ENCODE measurements at regions not wholly inside any gene's neighbourhood (a gene's known extent, or its start where the extent isn't known, plus 50 kb on each side); places are given as distances from the start of the nearest gene placed in this dataset.
"Not testable (repeated sequence)": the region's sequence is repeated elsewhere in the genome, so short reads cannot be mapped to it uniquely, and the experiment has no call there.

DNA sequence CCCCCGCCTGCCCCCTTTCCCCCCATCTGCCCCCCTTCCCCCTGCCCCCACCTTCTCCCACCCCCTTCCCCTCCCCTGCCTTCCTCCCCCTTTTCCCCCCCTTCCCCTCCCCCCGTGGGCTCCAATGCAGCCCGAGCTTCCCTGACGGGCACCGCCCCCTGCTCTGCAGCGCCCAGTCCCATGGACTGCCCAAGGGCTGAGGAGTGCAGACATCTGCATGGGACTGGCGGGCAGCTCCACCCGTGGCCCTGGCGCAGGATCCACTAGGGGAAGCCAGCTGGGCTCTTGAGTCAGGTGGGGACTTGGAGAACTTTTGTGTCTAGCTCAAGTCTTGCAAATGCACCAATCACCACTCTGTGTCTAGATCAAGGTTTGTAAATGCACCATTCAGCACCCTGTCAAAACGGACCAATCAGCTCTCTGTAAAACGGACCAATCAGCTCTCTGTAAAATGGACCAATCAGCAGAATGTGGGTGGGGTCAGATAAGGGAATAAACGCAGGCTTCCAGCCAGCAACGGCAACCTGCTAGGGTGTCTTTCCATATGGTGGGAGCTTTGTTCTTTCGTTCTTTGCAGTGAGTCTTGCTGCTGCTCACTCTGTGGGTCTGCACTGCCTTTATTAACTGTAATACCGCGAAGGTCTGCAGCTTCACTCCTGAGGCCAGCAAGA is 300.5 kb upstream of the PABPC4L start:
- DNase-seq (ENCODE audit: low read depth, low spot score) = no peak
- H3K4me3 ChIP-seq (ENCODE audit: low read length) = no peak overlapping the region

DNA sequence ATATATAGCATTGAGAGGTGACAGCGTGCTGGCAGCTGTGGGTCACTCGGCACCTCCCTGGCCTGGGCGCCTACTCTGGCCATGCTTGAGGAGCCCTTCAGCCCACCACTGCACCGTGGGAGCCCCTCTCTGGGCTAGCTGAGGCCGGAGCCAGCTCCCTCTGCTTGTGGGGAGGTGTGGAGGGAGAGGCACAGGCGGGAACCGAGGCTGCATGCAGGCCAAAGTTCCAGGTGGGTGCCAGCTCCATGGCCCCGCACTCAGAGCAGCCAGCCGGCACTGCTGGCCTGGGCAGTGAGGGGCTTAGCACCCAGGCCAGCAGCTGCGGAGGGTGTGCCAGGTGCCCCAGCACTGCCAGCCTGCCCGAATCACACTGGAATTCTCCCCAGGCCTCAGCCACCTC is 299.9 kb upstream of the PABPC4L start:
- not testable (repeated sequence) for H3K4me3 ChIP-seq (ENCODE audit: low read length)

DNA sequence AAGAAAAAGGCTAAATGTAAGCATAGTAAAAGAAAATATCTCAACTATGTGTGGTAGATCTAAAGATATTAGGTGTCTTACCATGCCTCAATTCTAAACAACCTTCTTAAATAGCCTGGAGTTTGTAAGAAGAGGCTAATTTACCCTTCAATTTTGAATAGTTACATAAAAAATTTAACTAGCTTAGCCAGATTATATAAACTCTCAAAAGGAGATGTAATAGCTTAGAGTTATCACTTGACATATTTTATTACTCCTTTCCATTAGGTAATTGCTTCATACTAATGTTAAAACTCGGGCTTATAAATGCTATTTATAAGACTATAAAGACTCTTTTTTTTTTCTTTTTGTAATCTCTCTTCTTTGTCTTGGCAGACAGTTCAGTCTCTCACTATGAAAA is 297.5 kb upstream of the PABPC4L start:
- DNase-seq (ENCODE audit: low read depth, low spot score) = no peak
- H3K4me3 ChIP-seq (ENCODE audit: low read length) = no peak overlapping the region

More for the DNA sequence above, 299.9 kb upstream of the PABPC4L start:
- not testable (repeated sequence) for DNase-seq (ENCODE audit: low read depth, low spot score)

DNA sequence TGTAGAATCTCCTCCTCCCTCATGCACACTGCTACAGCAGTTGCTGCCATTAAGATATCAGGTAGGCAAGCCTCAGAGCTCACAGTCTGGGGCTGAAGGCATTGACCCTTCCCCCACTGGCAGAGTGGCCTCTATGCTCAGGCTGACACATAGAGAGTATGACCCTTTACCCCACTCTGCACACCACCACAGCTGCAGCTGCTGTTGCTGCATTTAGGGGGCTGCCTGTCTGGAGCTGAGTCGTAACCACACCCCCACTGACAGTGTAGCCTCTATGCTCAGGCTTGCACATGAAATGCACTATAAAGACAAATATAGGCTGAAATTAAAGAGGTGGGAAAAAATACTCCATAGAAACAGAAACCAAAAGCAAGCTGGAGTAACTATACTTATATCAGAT is 289.3 kb upstream of the PABPC4L start:
- H3K4me3 ChIP-seq (ENCODE audit: low read length) = no peak overlapping the region
- no peak for DNase-seq (ENCODE audit: low read depth, low spot score)

DNA sequence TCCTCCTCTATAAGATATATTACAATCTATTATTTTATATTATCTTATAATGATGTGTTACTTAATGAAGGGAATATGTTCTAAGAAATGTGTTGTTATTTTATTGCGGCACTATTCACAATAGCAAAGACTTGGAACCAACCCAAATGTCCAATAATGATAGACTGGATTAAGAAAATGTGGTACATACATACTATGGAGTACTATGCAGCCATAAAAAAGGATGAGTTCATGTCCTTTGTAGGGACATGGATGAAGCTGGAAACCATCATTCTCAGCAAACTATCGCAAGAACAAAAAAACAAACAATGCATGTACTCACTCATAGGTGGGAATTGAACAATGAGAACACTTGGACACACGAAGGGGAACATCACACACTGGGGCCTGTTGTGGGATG is 281.9 kb upstream of the PABPC4L start:
- DNase-seq (ENCODE audit: low read depth, low spot score); H3K4me3 ChIP-seq (ENCODE audit: low read length): not testable (repeated sequence)

DNA sequence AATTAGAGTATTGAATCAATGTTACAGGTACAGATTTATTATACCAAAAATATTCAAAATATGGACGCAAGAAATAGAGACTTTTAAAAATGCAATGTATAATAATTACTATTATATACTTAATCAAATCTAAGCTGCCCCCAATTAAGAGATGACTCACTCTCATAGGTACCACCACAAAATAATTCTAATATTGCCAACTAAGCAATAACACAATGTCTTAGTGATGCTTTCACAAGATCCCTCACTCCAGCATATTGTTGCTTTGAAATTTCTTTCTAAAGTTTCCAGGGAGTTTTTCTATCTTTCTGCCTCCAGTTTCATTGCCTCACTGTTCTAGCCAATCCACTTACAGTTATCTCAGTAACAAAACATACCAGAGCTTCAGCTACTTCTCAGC is 270.0 kb upstream of the PABPC4L start:
- no peak overlapping the region for H3K4me3 ChIP-seq (ENCODE audit: low read length)
- no peak for DNase-seq (ENCODE audit: low read depth, low spot score)

DNA sequence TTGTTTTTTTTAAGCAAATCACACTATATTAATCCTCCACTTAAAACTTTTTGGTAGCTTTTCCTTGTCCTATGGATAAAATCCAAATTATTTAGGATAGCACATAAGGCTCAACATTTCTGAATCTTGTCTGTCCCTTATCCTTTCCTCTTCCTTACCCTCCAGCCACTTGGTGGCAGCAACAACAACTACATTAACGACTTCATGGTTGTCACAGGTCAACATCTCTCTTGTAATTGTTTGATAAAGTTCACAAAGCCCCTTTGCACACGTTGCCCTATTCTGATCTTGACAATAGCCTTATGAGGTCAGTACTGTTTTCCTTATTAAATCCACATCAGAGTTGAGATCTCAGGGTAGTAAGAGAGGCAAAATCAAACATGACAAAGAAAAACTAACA is 269.0 kb upstream of the PABPC4L start:
- DNase-seq (ENCODE audit: low read depth, low spot score) = no peak
- H3K4me3 ChIP-seq (ENCODE audit: low read length) = no peak overlapping the region

DNA sequence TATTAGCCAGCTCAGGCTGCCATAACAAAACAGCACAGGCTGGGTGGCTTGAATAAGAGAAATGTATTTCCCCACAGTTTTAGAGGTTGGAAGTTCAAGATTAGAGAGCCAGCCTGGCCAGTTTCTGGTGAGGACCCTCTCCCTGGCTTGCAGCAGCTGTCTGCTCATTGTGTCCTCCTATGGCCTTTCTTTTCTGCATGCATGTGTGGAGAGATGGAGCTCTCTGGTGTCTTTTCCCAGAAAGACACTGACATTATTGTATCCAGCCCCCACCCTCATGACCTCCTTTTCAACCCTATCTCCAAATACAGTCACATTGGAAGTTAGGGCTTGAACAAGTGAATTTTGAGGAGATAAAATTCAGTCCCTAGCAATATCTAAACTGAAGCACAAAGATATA is 263.8 kb upstream of the PABPC4L start:
- no peak overlapping the region for H3K4me3 ChIP-seq (ENCODE audit: low read length)
- no peak for DNase-seq (ENCODE audit: low read depth, low spot score)

DNA sequence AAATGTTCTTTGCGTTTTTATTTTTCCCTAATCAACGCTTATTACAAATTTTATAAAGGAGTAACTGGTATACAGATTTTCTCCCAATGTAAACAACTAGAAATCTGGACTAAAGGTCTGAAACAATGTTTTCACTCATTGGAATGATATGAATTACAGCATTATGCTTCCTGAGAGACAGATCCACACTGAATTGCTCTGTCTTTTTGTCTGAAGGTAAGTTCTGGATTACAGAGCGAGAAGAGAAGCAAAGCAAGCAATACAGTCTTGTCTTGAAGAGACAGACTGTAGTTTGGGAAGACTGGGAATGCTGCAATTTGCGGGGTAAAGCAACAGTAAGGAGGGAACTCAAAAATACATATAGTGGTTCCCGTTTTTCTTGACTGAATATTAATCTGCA is 262.2 kb upstream of the PABPC4L start:
- no peak overlapping the region for H3K4me3 ChIP-seq (ENCODE audit: low read length)
- no peak for DNase-seq (ENCODE audit: low read depth, low spot score)

DNA sequence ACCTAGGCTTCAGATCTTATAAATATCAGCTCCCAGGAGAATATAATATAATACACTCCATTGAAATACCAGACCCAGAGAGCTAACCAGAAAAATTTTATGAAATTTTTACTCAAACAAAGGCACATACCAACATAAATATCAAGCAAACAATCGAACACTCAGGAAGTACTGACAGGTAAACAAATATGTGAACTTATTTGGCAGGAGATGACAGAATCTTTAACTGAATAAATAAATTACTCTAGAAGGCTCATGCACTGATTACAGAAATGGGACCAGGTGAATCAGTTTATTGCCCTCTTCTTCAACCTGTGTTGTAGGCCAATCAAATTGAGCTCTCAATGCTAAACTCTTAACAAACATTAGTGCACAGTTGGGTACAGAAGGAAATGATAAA is 225.2 kb upstream of the PABPC4L start:
- no peak for DNase-seq (ENCODE audit: low read depth, low spot score)
- H3K4me3 ChIP-seq (ENCODE audit: low read length) = no peak overlapping the region

DNA sequence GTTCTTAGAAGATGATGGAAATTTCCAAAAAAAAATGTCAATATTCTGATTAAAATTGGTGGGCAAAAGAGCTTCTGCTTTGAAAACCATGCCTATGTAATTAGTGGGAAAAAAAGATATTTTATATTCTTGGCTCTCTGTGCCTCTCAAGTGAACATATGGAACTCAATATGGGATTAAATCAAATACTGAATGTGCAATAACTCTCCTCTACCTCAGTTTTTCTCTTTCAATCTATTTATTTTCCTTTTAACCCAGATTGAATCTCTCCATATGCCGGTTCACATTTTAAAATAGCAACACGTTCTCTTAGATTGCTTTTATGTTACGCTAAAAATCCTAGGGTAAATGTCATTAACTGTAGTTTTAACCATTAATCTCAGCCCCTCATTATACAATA is 224.2 kb upstream of the PABPC4L start:
- no peak for DNase-seq (ENCODE audit: low read depth, low spot score)
- H3K4me3 ChIP-seq (ENCODE audit: low read length) = no peak overlapping the region

DNA sequence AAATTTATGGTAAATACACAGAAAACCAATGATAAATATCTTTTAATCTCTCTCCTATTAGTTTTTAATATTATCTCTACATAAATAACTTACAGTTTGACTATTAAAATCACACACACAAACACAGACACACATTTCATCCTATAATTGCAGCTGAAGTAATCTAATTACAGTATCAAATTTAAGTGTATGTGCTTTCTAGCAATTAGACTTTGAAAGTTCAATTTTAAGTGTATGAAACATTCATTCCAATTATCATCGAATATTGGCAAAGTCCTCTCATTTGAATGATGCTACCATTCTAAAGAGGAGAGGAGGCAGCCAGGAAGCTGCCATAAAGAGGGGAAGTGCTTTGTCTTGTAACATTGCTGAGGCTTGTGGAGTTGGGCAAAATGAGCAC is 221.2 kb upstream of the PABPC4L start:
- H3K4me3 ChIP-seq (ENCODE audit: low read length) = no peak overlapping the region
- DNase-seq (ENCODE audit: low read depth, low spot score) = no peak

DNA sequence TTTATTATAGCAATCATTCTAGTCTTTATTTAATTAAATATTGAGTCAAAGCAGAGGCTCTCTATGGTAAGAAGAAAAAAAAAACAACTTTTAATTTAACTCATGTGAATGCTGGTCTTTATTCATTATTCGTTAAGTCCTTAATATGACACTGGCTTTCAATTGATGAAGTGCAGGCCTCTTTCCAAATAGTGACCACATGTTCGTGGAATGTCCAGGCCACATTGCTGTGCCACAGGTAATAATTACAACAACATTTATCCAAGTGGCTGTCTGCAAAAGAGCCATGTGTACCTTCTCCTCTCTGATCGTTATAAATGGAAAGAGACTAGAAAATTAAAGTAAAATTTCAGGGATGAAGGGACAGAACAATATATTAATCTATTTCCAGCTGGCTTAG is 220.1 kb upstream of the PABPC4L start:
- no peak for DNase-seq (ENCODE audit: low read depth, low spot score)
- H3K4me3 ChIP-seq (ENCODE audit: low read length) = no peak overlapping the region

DNA sequence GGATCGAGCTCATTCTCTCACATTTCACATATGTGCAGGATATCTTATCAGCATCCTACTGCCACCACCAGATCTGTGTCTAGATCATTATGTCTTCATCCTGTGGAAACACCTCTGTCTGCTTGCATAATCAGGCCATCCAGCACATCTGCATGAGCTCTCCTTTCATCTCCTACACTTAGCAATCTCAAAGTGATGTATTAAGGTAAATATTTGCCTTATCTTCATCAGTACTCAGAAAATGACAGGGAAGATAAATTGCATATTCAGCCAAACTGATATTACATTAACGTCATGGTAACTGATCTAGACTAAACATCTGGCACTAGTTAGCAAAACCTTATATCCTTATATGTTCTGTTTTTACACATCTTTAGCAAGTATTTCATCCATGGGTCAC is 207.3 kb upstream of the PABPC4L start:
- DNase-seq (ENCODE audit: low read depth, low spot score) = no peak
- H3K4me3 ChIP-seq (ENCODE audit: low read length) = no peak overlapping the region

DNA sequence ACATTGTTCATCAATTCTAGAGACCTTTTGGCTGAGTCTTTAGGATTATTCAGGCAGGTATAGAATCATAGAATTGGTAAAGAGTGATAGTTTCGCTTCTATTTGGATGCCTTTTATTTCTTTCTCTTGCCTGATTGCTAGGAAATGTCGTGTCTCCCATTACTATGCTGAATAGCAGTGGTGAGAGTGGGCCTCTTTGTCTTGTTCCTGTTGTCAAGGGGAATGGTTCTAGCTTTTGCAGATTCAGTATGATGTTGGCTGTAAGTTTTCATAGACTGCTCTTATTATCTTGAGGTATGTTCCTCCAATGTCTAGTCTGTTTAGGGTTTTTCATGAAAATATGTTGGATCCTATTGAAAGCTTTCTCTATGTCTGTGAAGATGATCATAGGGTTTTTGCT is 200.2 kb upstream of the PABPC4L start:
- DNase-seq (ENCODE audit: low read depth, low spot score) = no peak
- H3K4me3 ChIP-seq (ENCODE audit: low read length) = no peak overlapping the region

DNA sequence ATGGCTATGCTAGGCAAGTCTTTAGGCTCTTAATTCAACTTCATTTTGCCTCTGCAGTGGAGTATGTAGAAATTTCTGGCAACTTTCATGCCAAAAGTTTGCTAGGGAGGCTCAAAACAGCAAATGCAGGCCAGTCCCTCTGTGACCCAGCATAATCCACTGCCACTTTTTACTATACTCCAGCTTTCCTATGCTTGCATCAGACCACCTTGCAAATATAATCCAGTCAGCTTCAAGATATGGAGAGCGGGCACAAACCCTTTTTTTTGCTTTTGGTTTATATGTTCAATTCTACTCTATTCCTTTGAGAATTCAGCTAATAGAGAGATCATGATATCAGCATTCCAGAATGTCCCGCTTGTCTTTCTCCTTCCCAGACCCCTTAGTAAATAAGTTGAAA is 192.0 kb upstream of the PABPC4L start:
- no peak overlapping the region for H3K4me3 ChIP-seq (ENCODE audit: low read length)
- no peak for DNase-seq (ENCODE audit: low read depth, low spot score)

DNA sequence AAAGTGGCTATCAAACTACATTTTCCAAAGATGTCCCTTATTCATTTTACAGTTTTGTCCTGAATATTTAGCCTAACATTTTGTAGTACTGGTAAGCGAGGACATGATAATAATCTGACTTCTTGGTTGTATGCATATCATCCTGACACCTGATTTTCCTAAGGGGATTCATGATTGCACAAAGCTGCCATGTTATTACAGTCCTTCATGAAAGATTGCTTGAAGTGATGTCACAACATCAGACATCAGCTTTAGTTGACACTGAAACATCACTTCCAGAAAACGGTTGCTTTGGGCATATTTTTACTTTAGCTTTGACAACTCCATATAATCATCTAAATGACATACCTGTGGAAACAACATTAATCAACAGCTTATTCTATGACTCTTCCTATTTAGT is 188.7 kb upstream of the PABPC4L start:
- DNase-seq (ENCODE audit: low read depth, low spot score) = no peak
- no peak overlapping the region for H3K4me3 ChIP-seq (ENCODE audit: low read length)

DNA sequence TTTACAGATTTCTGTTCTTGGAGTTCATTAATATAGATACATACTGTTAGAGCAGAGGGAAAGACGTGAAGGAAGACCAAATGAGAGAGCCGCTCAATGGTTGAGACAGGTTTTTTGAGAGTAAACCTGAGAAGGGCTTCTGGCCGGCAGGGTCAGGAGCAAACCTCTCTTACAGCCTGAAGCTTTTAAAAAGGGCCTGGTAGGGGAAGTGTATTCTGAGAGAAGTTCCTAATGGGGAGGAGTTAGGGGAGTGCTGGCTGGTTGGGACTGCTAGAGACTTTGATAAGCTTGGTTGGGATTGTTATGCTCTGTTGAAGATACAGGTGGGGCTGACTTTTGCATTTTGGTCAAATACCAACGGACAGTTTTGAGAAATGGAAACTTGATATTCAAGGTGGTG is 186.8 kb upstream of the PABPC4L start:
- H3K4me3 ChIP-seq (ENCODE audit: low read length) = no peak overlapping the region
- no peak for DNase-seq (ENCODE audit: low read depth, low spot score)

DNA sequence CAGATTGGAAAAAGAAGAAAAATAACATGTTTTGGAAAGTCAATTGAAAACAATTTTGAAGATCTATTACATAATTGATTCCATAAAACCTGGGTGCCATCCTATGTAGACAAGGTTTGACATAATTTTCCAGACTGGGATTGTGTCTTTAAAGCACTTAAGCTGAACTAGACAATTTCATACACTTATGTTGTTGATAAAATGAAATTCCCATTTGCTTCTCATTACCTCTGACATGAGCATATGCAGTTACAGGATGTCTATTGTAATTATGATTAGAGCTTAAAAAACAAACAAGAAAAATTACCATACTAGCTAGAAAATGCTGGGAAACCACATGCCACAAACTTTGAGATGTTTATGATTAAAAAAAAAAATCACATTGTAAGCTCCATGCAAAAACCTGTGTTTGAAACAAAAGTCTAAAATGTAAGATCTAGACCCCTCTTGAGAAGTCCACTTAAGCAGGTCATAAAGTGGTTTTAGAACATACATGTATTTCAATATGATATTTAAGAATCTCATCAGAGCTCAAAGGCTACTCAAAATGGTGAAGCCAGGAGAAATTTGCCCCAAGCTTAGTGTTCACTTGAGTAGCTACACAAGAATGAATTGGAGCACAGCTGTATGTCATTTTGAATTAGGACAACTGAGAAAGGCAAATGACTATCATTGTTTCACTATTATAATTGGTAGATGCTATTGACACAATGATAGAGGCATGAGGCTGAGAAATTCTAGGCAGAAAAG is 181.1 kb upstream of the PABPC4L start:
- H3K4me3 ChIP-seq (ENCODE audit: low read length) = no peak overlapping the region
- DNase-seq (ENCODE audit: low read depth, low spot score) = no peak

DNA sequence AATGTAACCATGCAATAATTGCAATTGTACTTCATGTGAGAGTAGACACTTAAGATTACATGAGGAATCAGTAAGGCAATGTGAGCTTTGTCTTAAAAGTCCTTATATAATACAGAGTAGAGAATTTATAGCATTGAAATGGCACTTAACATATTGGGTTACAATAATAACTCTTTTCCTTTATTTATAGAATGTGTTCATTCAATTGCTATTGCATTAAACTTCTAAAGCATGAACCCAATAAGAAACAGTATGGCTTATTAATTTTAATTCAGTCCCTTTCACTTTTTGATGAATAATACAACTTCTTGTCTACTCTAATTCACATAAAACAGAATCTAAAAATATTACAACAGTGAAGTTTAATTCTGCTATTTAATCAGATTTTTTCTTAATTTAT is 174.2 kb upstream of the PABPC4L start:
- no peak overlapping the region for H3K4me3 ChIP-seq (ENCODE audit: low read length)
- DNase-seq (ENCODE audit: low read depth, low spot score) = no peak

DNA sequence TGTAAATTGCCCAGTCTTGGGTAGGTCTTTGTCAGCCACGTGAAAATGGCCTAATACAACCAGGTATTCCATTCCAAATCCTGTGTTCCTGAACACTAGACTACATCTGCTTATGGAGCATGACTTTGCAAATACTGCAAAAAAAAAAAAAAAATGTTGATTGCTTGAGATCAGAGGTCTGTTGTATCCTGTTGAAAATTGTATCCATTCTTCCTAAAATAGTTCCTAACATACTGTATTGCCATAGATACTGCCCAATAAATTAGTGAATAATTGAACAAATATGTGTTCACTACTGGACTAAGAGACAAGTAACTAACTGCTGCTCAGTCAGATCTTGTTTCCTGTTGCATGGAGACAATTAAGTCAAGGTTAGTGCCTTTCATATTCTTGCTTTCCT is 164.3 kb upstream of the PABPC4L start:
- no peak for DNase-seq (ENCODE audit: low read depth, low spot score)
- H3K4me3 ChIP-seq (ENCODE audit: low read length) = no peak overlapping the region

All from Jurkat, Clone E6-1 (cell line).